ENCODE measurements at regions not wholly inside any gene's neighbourhood (a gene's known extent, or its start where the extent isn't known, plus 50 kb on each side); places are given as distances from the start of the nearest gene placed in this dataset.

DNA sequence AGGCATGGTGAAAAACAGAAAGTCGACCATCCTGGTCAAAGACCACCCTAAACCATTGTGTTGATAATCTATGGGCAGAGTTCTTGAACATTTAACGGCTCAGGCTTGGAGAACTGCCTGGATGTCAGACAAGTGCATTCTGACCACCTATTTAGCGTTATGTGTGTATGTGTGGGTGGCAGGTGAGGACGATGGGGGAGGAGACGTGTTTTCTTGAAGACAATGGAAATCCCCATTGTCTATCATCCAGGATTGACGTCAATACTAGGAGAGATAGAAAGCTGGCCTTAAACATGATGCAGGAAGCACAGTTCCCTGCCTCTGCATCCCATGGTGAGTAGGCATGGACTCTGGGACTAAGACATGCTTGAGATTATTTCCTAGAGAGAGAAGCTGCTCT is 157.4 kb upstream of the MAF start:
- Histone ChIP-seq H3K36me3 (ENCODE audit: control insufficient read depth, insufficient read depth, low read length) (no peaks in the 10 kb centered on the region), H3K27me3 (ENCODE audit: control insufficient read depth, insufficient read depth, low read length, poor library complexity, severe bottlenecking) (no peaks in the 10 kb centered on the region), H3K27ac (ENCODE audit: low read depth, low read length) (no peak overlapping the region), H3K9ac (ENCODE audit: extremely low read depth, low read length, poor library complexity, severe bottlenecking) (no peak overlapping the region), H3K4me3 (ENCODE audit: low read length) (no peak overlapping the region), H3K4me1 (ENCODE audit: control insufficient read depth, insufficient read depth, low read length) (peaks cover 9% of the 10 kb centered on the region), H3K9me3 (ENCODE audit: control insufficient read depth, low read length) (no peaks in the 10 kb centered on the region)
- Mint-ChIP-seq H3K27me3 (ENCODE audit: insufficient read depth) (peaks cover 2% of the 10 kb centered on the region), H3K27ac (no peak overlapping the region), H3K4me1 (peaks cover 22% of the 10 kb centered on the region), H3K36me3 (ENCODE audit: low read depth) (no peaks in the 10 kb centered on the region), H3K9me3 (no peaks in the 10 kb centered on the region), H3K4me3 (no peak overlapping the region)
- TF ChIP-seq, protein P1, sequence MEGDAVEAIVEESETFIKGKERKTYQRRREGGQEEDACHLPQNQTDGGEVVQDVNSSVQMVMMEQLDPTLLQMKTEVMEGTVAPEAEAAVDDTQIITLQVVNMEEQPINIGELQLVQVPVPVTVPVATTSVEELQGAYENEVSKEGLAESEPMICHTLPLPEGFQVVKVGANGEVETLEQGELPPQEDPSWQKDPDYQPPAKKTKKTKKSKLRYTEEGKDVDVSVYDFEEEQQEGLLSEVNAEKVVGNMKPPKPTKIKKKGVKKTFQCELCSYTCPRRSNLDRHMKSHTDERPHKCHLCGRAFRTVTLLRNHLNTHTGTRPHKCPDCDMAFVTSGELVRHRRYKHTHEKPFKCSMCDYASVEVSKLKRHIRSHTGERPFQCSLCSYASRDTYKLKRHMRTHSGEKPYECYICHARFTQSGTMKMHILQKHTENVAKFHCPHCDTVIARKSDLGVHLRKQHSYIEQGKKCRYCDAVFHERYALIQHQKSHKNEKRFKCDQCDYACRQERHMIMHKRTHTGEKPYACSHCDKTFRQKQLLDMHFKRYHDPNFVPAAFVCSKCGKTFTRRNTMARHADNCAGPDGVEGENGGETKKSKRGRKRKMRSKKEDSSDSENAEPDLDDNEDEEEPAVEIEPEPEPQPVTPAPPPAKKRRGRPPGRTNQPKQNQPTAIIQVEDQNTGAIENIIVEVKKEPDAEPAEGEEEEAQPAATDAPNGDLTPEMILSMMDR (conservative IDR thresholded peaks at IDR 0.05) = no peak
- WGBS, 2 experiments (ENCODE audit: insufficient coverage in 1 of 2, insufficient read length in 1 of 2) = 83 to 91% methylated on average over 1 to 6 of the region's 6 CpGs
- no peak for DNase-seq

DNA sequence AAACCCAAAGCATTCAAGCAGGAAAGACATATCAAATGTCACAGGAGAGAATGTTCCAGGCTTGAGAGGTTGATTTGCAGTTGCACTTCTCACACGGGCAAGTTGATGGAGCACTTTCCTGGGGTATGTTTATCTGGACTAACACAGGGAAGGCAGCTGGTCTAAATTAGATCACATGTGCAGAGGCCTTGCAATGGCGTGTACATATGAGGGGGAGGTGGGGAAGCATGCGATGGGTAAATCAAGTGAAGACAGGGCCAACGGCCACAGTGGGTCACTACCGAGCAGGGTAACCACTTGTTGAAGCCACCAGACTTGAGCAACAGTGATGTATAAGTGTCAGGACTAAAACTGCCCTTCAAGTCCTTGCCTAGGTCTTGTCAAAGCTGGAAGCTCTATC is 156.6 kb upstream of the MAF start:
- 89 to 93% methylated on average over 5 of the region's 5 CpGs for WGBS, 2 experiments (ENCODE audit: insufficient coverage in 1 of 2, insufficient read length in 1 of 2)
- Histone ChIP-seq H3K27ac (ENCODE audit: low read depth, low read length) (no peak overlapping the region), H3K4me1 (ENCODE audit: control insufficient read depth, insufficient read depth, low read length) (peaks cover 9% of the 10 kb centered on the region), H3K27me3 (ENCODE audit: control insufficient read depth, insufficient read depth, low read length, poor library complexity, severe bottlenecking) (no peaks in the 10 kb centered on the region), H3K36me3 (ENCODE audit: control insufficient read depth, insufficient read depth, low read length) (no peaks in the 10 kb centered on the region), H3K9me3 (ENCODE audit: control insufficient read depth, low read length) (no peaks in the 10 kb centered on the region), H3K4me3 (ENCODE audit: low read length) (no peak overlapping the region), H3K9ac (ENCODE audit: extremely low read depth, low read length, poor library complexity, severe bottlenecking) (no peak overlapping the region)
- no peak overlapping the region for H3K4me3 Mint-ChIP-seq
- H3K27ac Mint-ChIP-seq = no peak overlapping the region
- no peaks in the 10 kb centered on the region for H3K9me3 Mint-ChIP-seq
- no peaks in the 10 kb centered on the region for H3K36me3 Mint-ChIP-seq (ENCODE audit: low read depth)
- peaks cover 28% of the 10 kb centered on the region for H3K4me1 Mint-ChIP-seq
- TF ChIP-seq, protein P1 (conservative IDR thresholded peaks at IDR 0.05) = peak; percentile 53
- peaks cover 2% of the 10 kb centered on the region for H3K27me3 Mint-ChIP-seq (ENCODE audit: insufficient read depth)
- DNase-seq = no peak

DNA sequence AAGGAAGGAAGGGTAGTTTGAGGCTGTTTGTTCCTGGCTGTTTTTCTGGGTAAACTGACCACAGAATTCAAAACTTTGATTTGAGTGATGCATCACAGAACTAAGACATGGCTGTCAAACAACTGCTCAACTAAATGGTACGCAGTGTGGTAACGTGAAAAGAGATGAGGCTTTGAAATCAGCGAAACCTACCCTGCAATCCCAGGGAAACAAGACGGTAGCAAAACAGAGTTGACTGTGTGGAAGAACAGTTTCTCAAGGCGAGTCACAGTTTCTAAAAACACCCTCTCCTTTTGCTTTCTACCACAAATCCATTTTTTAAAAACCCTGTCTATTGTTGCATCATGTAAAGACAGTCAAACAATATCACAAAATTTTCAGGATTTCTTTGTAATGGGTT is 156.0 kb upstream of the MAF start:
- Mint-ChIP-seq H3K4me1 (peaks cover 28% of the 10 kb centered on the region), H3K36me3 (ENCODE audit: low read depth) (no peaks in the 10 kb centered on the region), H3K27ac (no peak overlapping the region), H3K9me3 (no peaks in the 10 kb centered on the region), H3K27me3 (ENCODE audit: insufficient read depth) (peaks cover 2% of the 10 kb centered on the region), H3K4me3 (no peak overlapping the region)
- 94 to 100% methylated on average over 3 to 5 of the region's 5 CpGs for WGBS, 2 experiments (ENCODE audit: insufficient coverage in 1 of 2, insufficient read length in 1 of 2)
- Histone ChIP-seq H3K27ac (ENCODE audit: low read depth, low read length) (no peak overlapping the region), H3K4me1 (ENCODE audit: control insufficient read depth, insufficient read depth, low read length) (peaks cover 9% of the 10 kb centered on the region), H3K9me3 (ENCODE audit: control insufficient read depth, low read length) (no peaks in the 10 kb centered on the region), H3K36me3 (ENCODE audit: control insufficient read depth, insufficient read depth, low read length) (no peaks in the 10 kb centered on the region), H3K4me3 (ENCODE audit: low read length) (no peak overlapping the region), H3K9ac (ENCODE audit: extremely low read depth, low read length, poor library complexity, severe bottlenecking) (no peak overlapping the region), H3K27me3 (ENCODE audit: control insufficient read depth, insufficient read depth, low read length, poor library complexity, severe bottlenecking) (no peaks in the 10 kb centered on the region)
- TF ChIP-seq, protein P1 (conservative IDR thresholded peaks at IDR 0.05) = no peak
- no peak for DNase-seq
